Testis (tissue), 2 donors: ENCODE measurements at regions not wholly inside any gene's neighbourhood (a gene's known extent, or its start where the extent isn't known, plus 50 kb on each side); places are given as distances from the start of the nearest gene placed in this dataset.

Experiments
- POLR2A ChIP-seq: fragments of 450-650 bp; IDR thresholded peaks from one replicate; pipeline ENCODE4 v1.6.1; 2017; ENCODE audit warnings: antibody characterized with exemption, mild to moderate bottlenecking, moderate library complexity
- TF ChIP-seq, protein P1 (sequence below), 3 experiments: fragments of 450-650 bp in 2 of 3; fragments of 200-600 bp in 1 of 3; sonication (generic) in 1 of 3; IDR thresholded peaks; one replicate each; pipeline ENCODE4 v1.5.1; 2016 to 2019; ENCODE audit warnings: antibody characterized with exemption in 3 of 3, mild to moderate bottlenecking in 2 of 3, moderate library complexity in 1 of 3

- TF ChIP-seq, protein P1, sequence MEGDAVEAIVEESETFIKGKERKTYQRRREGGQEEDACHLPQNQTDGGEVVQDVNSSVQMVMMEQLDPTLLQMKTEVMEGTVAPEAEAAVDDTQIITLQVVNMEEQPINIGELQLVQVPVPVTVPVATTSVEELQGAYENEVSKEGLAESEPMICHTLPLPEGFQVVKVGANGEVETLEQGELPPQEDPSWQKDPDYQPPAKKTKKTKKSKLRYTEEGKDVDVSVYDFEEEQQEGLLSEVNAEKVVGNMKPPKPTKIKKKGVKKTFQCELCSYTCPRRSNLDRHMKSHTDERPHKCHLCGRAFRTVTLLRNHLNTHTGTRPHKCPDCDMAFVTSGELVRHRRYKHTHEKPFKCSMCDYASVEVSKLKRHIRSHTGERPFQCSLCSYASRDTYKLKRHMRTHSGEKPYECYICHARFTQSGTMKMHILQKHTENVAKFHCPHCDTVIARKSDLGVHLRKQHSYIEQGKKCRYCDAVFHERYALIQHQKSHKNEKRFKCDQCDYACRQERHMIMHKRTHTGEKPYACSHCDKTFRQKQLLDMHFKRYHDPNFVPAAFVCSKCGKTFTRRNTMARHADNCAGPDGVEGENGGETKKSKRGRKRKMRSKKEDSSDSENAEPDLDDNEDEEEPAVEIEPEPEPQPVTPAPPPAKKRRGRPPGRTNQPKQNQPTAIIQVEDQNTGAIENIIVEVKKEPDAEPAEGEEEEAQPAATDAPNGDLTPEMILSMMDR (IDR thresholded peaks at IDR 0.05) = no peak
- TF ChIP-seq POLR2A = no peak
These were observed 510.0 kb upstream of the ALCAM start for GRCh38 chr3:104856741-104857140.
